Endothelial cell (in vitro differentiated cells): ENCODE measurements at regions not wholly inside any gene's neighbourhood (a gene's known extent, or its start where the extent isn't known, plus 50 kb on each side); places are given as distances from the start of the nearest gene placed in this dataset.

Source experiments
- DNase-seq: peaks from one replicate; pipeline ENCODE4 v3.0.0; 2021; ENCODE audit warnings: low spot score
- H3K27ac Mint-ChIP-seq: one replicate; pipeline ENCODE4 v1.8.0; 2021; ENCODE audit warnings: mixed read lengths, inconsistent platforms; ENCODE audit not compliant: unreplicated experiment
- H3K27me3 Mint-ChIP-seq: one replicate; pipeline ENCODE4 v1.8.0; 2021; ENCODE audit warnings: mild to moderate bottlenecking, moderate library complexity, mixed read lengths, inconsistent platforms; ENCODE audit not compliant: unreplicated experiment
- H3K36me3 Mint-ChIP-seq: one replicate; pipeline ENCODE4 v1.8.0; 2021; ENCODE audit warnings: mild to moderate bottlenecking, low read depth, mixed read lengths, inconsistent platforms; ENCODE audit not compliant: unreplicated experiment
- H3K4me1 Mint-ChIP-seq: one replicate; pipeline ENCODE4 v1.8.0; 2021; ENCODE audit warnings: mild to moderate bottlenecking, mixed read lengths, inconsistent platforms; ENCODE audit not compliant: unreplicated experiment
- H3K4me3 Mint-ChIP-seq: one replicate; pipeline ENCODE4 v1.8.0; 2021; ENCODE audit warnings: mild to moderate bottlenecking, mixed read lengths, inconsistent platforms; ENCODE audit not compliant: unreplicated experiment
- H3K9me3 Mint-ChIP-seq: one replicate; pipeline ENCODE4 v1.8.0; 2021; ENCODE audit warnings: mixed read lengths, inconsistent platforms; ENCODE audit not compliant: unreplicated experiment
- TF ChIP-seq, protein P1 (sequence below): fragments of 200-600 bp; sonication (generic); IDR thresholded peaks from one replicate; pipeline ENCODE4 v1.5.0; 2021; ENCODE audit warnings: antibody characterized with exemption; ENCODE audit not compliant: unreplicated experiment

DNA sequence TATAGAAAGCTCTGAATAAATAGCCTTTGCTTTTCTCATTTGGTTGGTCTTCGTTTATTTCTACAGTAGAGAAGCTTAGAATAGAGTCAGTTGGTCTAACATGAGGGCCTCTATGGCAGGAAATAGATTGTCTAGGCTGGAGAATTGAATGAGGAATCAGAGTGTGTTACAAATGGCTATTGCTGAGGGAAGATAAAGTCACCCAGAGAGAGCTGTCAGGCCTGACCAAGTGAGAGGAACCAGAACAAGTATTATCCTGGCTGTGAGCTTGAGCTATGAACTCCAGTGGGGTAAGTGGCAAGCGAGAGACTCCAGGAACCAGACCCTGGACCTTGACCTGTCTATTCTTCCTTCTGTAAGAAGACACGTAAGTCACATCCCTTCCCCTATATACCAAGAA, 353.1 kb downstream of the CD83 start:
- TF ChIP-seq, protein P1, sequence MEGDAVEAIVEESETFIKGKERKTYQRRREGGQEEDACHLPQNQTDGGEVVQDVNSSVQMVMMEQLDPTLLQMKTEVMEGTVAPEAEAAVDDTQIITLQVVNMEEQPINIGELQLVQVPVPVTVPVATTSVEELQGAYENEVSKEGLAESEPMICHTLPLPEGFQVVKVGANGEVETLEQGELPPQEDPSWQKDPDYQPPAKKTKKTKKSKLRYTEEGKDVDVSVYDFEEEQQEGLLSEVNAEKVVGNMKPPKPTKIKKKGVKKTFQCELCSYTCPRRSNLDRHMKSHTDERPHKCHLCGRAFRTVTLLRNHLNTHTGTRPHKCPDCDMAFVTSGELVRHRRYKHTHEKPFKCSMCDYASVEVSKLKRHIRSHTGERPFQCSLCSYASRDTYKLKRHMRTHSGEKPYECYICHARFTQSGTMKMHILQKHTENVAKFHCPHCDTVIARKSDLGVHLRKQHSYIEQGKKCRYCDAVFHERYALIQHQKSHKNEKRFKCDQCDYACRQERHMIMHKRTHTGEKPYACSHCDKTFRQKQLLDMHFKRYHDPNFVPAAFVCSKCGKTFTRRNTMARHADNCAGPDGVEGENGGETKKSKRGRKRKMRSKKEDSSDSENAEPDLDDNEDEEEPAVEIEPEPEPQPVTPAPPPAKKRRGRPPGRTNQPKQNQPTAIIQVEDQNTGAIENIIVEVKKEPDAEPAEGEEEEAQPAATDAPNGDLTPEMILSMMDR, result no peak
- Mint-ChIP-seq H3K4me3 (no peak overlapping the region), H3K27me3 (no peaks in the 10 kb centered on the region), H3K36me3 (no peaks in the 10 kb centered on the region), H3K27ac (no peak overlapping the region), H3K9me3 (no peaks in the 10 kb centered on the region), H3K4me1 (no peaks in the 10 kb centered on the region)
- DNase-seq, result no peak

DNA sequence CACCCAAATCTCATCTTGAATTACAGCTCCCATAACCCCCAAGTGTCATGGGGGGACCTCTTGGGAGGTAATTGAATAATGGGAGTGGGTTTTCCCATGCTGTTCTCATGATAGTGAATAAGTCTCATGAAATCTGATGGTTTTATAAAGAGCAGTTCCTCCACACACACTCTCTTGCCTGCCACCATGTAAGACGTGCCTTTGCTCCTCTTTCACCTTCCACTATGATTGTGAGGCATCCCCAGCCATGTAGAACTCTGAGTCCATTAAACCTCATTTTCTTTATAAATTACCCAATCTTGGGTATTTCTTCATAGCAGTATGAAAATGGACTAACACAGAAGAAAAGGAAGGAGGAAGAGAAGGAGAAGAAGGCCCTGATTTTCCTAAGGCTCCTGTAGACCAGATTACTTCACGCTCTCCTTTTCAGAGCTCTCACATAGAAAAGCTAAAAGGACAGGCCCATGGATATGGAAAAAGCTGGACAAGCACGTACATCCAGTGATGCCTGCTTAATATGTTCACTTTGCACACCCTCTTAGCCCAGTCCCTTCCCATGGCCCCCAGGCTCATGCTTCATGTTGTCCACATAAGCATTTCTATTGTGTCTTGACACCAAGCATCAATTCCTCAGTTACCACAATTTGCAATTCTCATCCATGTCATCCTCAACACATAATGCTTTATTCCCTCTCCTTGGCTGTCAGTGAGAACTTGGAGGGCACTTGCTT, 354.8 kb downstream of the CD83 start:
- TF ChIP-seq, protein P1, result no peak
- Mint-ChIP-seq H3K4me1 (no peaks in the 10 kb centered on the region), H3K27me3 (no peaks in the 10 kb centered on the region), H3K36me3 (no peaks in the 10 kb centered on the region), H3K4me3 (no peak overlapping the region), H3K27ac (no peak overlapping the region), H3K9me3 (no peaks in the 10 kb centered on the region)
- no peak for DNase-seq

DNA sequence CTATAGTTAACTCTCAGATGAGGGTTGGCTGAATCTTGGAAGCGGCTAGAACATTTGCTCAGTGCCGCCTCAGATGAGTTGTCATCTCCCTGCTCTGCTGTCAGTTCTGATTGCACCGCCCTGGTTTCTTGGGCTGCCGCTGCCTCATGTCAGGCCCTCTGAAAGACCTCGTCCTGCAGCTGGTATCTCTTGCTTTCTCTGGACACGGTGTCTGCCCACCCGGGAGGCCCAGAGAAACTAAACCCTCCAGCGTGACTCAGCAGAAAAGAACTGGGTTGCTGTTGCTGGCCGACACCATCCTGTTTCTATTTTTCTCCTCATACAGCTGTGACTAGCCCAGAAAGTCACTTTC, 355.4 kb downstream of the CD83 start:
- Mint-ChIP-seq H3K27ac (no peak overlapping the region), H3K4me1 (no peaks in the 10 kb centered on the region), H3K4me3 (no peak overlapping the region), H3K36me3 (no peaks in the 10 kb centered on the region), H3K27me3 (no peaks in the 10 kb centered on the region), H3K9me3 (no peaks in the 10 kb centered on the region)
- DNase-seq, result no peak
- TF ChIP-seq, protein P1, result no peak

DNA sequence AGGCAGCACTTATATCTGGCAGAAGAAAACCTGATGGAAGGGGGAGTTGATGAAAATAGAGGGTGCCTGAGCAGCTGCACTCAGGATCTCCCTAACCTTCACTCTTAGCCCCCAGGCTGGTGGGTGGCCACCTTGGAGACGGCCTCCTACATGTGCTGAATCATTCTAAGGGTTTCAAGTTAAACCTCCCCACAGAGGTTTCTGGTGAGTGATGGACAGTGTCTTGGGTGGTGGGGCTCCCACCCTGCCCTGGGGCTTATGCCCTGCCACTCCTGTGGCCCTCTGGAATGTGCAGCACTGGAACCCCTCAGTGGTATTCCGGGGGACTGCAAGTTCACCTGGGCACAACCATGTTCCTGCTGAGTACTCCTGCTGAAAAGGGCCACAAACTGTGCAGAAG, 357.2 kb downstream of the CD83 start:
- DNase-seq, result no peak
- Mint-ChIP-seq H3K27me3 (no peaks in the 10 kb centered on the region), H3K4me3 (no peak overlapping the region), H3K36me3 (no peaks in the 10 kb centered on the region), H3K4me1 (no peaks in the 10 kb centered on the region), H3K27ac (no peak overlapping the region), H3K9me3 (peaks cover 4% of the 10 kb centered on the region)
- TF ChIP-seq, protein P1, result no peak

DNA sequence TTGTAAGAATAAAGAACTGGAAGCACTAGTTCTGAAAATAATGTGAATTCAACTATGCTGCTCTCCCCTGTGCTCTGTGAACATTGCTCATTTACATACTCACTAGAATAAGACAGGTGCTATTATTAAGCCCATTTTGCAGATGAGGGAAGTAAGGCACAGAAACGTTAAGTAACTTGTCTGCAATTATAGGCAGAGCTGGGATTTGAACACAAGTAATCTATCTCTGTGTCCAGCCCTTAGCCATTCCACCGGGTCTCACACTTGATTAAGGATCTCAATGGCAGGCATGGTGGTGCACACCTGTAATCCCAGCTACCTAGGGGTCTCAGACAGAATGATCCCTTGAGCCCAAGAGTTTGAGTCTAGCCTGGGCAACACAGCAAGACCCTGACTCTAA, 357.7 kb downstream of the CD83 start:
- peaks cover 5% of the 10 kb centered on the region for H3K9me3 Mint-ChIP-seq
- TF ChIP-seq, protein P1, result no peak
- no peaks in the 10 kb centered on the region for H3K4me1 Mint-ChIP-seq
- H3K27ac Mint-ChIP-seq, result no peak overlapping the region
- no peak overlapping the region for H3K4me3 Mint-ChIP-seq
- no peak for DNase-seq
- no peaks in the 10 kb centered on the region for H3K36me3 Mint-ChIP-seq
- H3K27me3 Mint-ChIP-seq, result no peaks in the 10 kb centered on the region
